Suprapubic skin (tissue), 3 donors: ENCODE measurements at regions not wholly inside any gene's neighbourhood (a gene's known extent, or its start where the extent isn't known, plus 50 kb on each side); places are given as distances from the start of the nearest gene placed in this dataset.

Experiments
- EP300 ChIP-seq: sonication (generic); formaldehyde crosslinking; IDR thresholded peaks from one replicate; pipeline ENCODE4 v1.6.1; 2017; ENCODE audit warnings: antibody characterized with exemption
- TF ChIP-seq, protein P1 (sequence below), 2 donors: fragments of 200-600 bp in 1 of 2; fragments of 450-650 bp in 1 of 2; sonication (generic) in 1 of 2; IDR thresholded peaks; one replicate each; pipeline ENCODE4 v1.5.1; 2016 to 2019; ENCODE audit warnings: antibody characterized with exemption in 2 of 2, mild to moderate bottlenecking in 1 of 2, moderate library complexity in 1 of 2

GRCh38 chr11:10933455-10934292, 75.8 kb upstream of the ZBED5 start:
- no peak for TF ChIP-seq EP300
- TF ChIP-seq, protein P1, sequence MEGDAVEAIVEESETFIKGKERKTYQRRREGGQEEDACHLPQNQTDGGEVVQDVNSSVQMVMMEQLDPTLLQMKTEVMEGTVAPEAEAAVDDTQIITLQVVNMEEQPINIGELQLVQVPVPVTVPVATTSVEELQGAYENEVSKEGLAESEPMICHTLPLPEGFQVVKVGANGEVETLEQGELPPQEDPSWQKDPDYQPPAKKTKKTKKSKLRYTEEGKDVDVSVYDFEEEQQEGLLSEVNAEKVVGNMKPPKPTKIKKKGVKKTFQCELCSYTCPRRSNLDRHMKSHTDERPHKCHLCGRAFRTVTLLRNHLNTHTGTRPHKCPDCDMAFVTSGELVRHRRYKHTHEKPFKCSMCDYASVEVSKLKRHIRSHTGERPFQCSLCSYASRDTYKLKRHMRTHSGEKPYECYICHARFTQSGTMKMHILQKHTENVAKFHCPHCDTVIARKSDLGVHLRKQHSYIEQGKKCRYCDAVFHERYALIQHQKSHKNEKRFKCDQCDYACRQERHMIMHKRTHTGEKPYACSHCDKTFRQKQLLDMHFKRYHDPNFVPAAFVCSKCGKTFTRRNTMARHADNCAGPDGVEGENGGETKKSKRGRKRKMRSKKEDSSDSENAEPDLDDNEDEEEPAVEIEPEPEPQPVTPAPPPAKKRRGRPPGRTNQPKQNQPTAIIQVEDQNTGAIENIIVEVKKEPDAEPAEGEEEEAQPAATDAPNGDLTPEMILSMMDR (IDR thresholded peaks at IDR 0.05), result peak; percentile 94 to 98
